Stomach (tissue), 8 donors: ENCODE measurements at regions not wholly inside any gene's neighbourhood (a gene's known extent, or its start where the extent isn't known, plus 50 kb on each side); places are given as distances from the start of the nearest gene placed in this dataset.

Experiments used
- DNase-seq, 2 donors: peaks; one replicate each; pipeline versions ENCODE4 v3.0.0 to v3.0.0-alpha.2; 2013 to 2019
- H3K27ac ChIP-seq, 5 donors: fragments of 200-600 bp in 4 of 5; sonication (generic) in 4 of 5; one replicate each; pipeline ENCODE4 v1.5.1; 2013 to 2019; ENCODE audit warnings: mild to moderate bottlenecking in 1 of 5, moderate library complexity in 1 of 5
- H3K27me3 ChIP-seq, 3 donors: fragments of 200-600 bp; sonication (generic); one replicate each; pipeline ENCODE4 v1.5.1; 2017 to 2019; ENCODE audit warnings: mixed run types in 1 of 3
- H3K36me3 ChIP-seq, 4 donors: fragments of 200-600 bp; sonication (generic); 1 replicate in 3 of 4; 2 replicates in 1 of 4; pipeline ENCODE4 v1.5.1; 2016 to 2019
- H3K4me1 ChIP-seq, 4 donors: fragments of 200-600 bp; sonication (generic); one replicate each; pipeline ENCODE4 v1.5.1; 2016 to 2019
- H3K4me3 ChIP-seq, 4 donors: fragments of 200-600 bp; sonication (generic) in 3 of 4; one replicate each; pipeline ENCODE4 v1.5.1; 2016 to 2019; ENCODE audit warnings: mild to moderate bottlenecking in 1 of 4
- H3K9me3 ChIP-seq, 4 donors: fragments of 200-600 bp; sonication (generic); one replicate each; pipeline ENCODE4 v1.5.1; 2016 to 2019
- CTCF ChIP-seq, 7 experiments: fragments of 450-650 bp in 4 of 7; fragments of 200-600 bp in 3 of 7; sonication (generic) in 3 of 7; IDR thresholded peaks; one replicate each; pipeline ENCODE4 v1.5.1; 2016 to 2019; ENCODE audit warnings: antibody characterized with exemption in 7 of 7, control low read depth in 2 of 7, mild to moderate bottlenecking in 1 of 7
- EP300 ChIP-seq: sonication (generic); formaldehyde crosslinking; IDR thresholded peaks from one replicate; pipeline ENCODE4 v1.6.1; 2017; ENCODE audit warnings: antibody characterized with exemption
- POLR2A ChIP-seq, 4 donors: fragments of 450-650 bp; IDR thresholded peaks; one replicate each; pipeline ENCODE4 v1.6.1; 2016; ENCODE audit warnings: antibody characterized with exemption in 4 of 4, control low read depth in 2 of 4, mild to moderate bottlenecking in 1 of 4, moderate library complexity in 1 of 4
- POLR2AphosphoS5 ChIP-seq, 3 donors: sonication (generic); formaldehyde crosslinking; IDR thresholded peaks; one replicate each; pipeline ENCODE4 v1.6.1; 2016; ENCODE audit warnings: antibody characterized with exemption in 3 of 3
- WGBS, 5 donors: extraction: QIAGEN DNeasy Blood & Tissue Kit in 3 of 5; methylation state at CpG; one replicate each; pipeline versions ENCODE4 v1.1.5 to v1.1.7; 2013 to 2018; 5-methylcytosine and 5-hydroxymethylcytosine counted together
- intact Hi-C: fragments of 100-400 bp; cut with DNase I; formaldehyde crosslinking; loops from one replicate; pipeline ENCODE4 v1.15.1; 2023; ENCODE audit warnings: low total_unique reads
- donor health status: healthy with polysubstance abuse.
- donor health status: Bipolar disorder and iron deficiency.
- donor health status: healthy.

- H3K4me3 ChIP-seq: no peak overlapping the region
- intact Hi-C loops: no loop called here
- no peaks in the 10 kb centered on the region for H3K36me3 ChIP-seq
- 52 to 67% (median 56%) methylated on average over 15 of the region's 15 CpGs for WGBS, 5 donors
- H3K4me1 ChIP-seq: no peaks in the 10 kb centered on the region
- DNase-seq: peak in 1 of 2 donors; percentile 38
- H3K27ac ChIP-seq: no peak overlapping the region
- peaks cover 0 to 11% (median 0%) of the 10 kb centered on the region in 4 donors for H3K9me3 ChIP-seq
- H3K27me3 ChIP-seq: no peaks in the 10 kb centered on the region
- TF ChIP-seq POLR2A (IDR thresholded peaks at IDR 0.05): no peak
- TF ChIP-seq EP300: no peak
- TF ChIP-seq CTCF (IDR thresholded peaks at IDR 0.05): no peak
- no peak for TF ChIP-seq POLR2AphosphoS5 (IDR thresholded peaks at IDR 0.05)
Observed at GRCh38 chr15:95626501-95627361, 703.8 kb upstream of the NR2F2 start.

GRCh38 chr15:95629503-95630168 lies 700.9 kb upstream of the NR2F2 start:
- Histone ChIP-seq H3K9me3 (no peaks in the 10 kb centered on the region), H3K4me1 (no peaks in the 10 kb centered on the region), H3K27ac (no peak overlapping the region), H3K27me3 (no peaks in the 10 kb centered on the region), H3K4me3 (no peak overlapping the region), H3K36me3 (no peaks in the 10 kb centered on the region)
- TF ChIP-seq EP300: no peak
- TF ChIP-seq CTCF (IDR thresholded peaks at IDR 0.05): no peak
- no peak for TF ChIP-seq POLR2AphosphoS5 (IDR thresholded peaks at IDR 0.05)
- TF ChIP-seq POLR2A (IDR thresholded peaks at IDR 0.05): no peak
- no peak for DNase-seq
- intact Hi-C loops: no loop called here
- WGBS, 5 donors: 53 to 75% (median 70%) methylated on average over 5 of the region's 5 CpGs

GRCh38 chr15:95630683-95631082 lies 699.8 kb upstream of the NR2F2 start:
- WGBS, 5 donors: 93 to 100% (median 95%) methylated on average over 1 of the region's 1 CpG
- intact Hi-C loops: no loop called here
- Histone ChIP-seq H3K9me3 (no peaks in the 10 kb centered on the region), H3K4me1 (no peaks in the 10 kb centered on the region), H3K4me3 (no peak overlapping the region), H3K27ac (no peak overlapping the region), H3K27me3 (no peaks in the 10 kb centered on the region), H3K36me3 (no peaks in the 10 kb centered on the region)
- no peak for DNase-seq
- TF ChIP-seq CTCF (IDR thresholded peaks at IDR 0.05) (no peak), POLR2AphosphoS5 (IDR thresholded peaks at IDR 0.05) (no peak), EP300 (no peak), POLR2A (IDR thresholded peaks at IDR 0.05) (no peak)

GRCh38 chr15:95635666-95636065 lies 694.8 kb upstream of the NR2F2 start:
- Histone ChIP-seq H3K36me3 (no peaks in the 10 kb centered on the region), H3K4me3 (no peak overlapping the region), H3K27ac (no peak overlapping the region), H3K27me3 (no peaks in the 10 kb centered on the region), H3K9me3 (no peaks in the 10 kb centered on the region), H3K4me1 (no peaks in the 10 kb centered on the region)
- no peak for DNase-seq
- no peak for TF ChIP-seq CTCF (IDR thresholded peaks at IDR 0.05)
- TF ChIP-seq EP300: no peak
- TF ChIP-seq POLR2AphosphoS5 (IDR thresholded peaks at IDR 0.05): no peak
- no peak for TF ChIP-seq POLR2A (IDR thresholded peaks at IDR 0.05)
- intact Hi-C loops: no loop called here
- 70 to 77% (median 76%) methylated on average over 2 of the region's 2 CpGs for WGBS, 5 donors
